GM21360 (cell line): ENCODE measurements at regions not wholly inside any gene's neighbourhood (a gene's known extent, or its start where the extent isn't known, plus 50 kb on each side); places are given as distances from the start of the nearest gene placed in this dataset.
"Not testable (repeated sequence)": the region's sequence is repeated elsewhere in the genome, so short reads cannot be mapped to it uniquely, and the experiment has no call there.

Experiments used
- ATAC-seq: cut with Tn5 transposase; IDR thresholded peaks from one replicate; pipeline ENCODE4 v1.9.1; 2021; ENCODE audit warnings: mild to moderate bottlenecking, moderate library complexity; ENCODE audit not compliant: unreplicated experiment

- not testable (repeated sequence) for ATAC-seq
These were observed 185.7 kb downstream of the POTEC start for GRCh38 chr18:14357553-14358297.

DNA sequence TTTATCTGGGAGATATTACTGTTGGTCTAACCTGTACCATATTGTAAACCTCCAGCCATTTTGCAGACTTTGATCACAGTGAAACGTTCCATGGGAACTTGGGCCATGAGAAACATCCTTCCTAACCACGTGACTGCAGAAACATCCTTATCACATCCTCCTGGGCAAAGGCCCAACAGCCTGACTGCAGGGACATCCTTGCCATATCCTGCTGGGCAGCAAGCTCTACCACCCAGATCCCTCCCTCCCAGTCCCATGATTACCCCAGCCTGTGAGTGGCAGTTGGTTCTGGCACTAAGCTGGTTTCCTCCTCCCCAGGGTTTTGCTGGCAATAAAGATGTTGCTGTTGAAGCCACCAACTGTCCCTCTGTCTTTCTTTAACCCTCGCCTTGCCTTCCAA lies 201.2 kb downstream of the POTEC start:
- ATAC-seq = not testable (repeated sequence)

GRCh38 chr18:14336017-14336416 lies 203.8 kb upstream of the ZNF519 start:
- not testable (repeated sequence) for ATAC-seq

- not testable (repeated sequence) for ATAC-seq
These were observed 189.0 kb upstream of the ZNF519 start for GRCh38 chr18:14321217-14321616.

- ATAC-seq = not testable (repeated sequence)
These were observed 169.0 kb upstream of the ZNF519 start for GRCh38 chr18:14301255-14301654.

- not testable (repeated sequence) for ATAC-seq
These were observed 162.8 kb upstream of the ZNF519 start for GRCh38 chr18:14295081-14295480.

DNA sequence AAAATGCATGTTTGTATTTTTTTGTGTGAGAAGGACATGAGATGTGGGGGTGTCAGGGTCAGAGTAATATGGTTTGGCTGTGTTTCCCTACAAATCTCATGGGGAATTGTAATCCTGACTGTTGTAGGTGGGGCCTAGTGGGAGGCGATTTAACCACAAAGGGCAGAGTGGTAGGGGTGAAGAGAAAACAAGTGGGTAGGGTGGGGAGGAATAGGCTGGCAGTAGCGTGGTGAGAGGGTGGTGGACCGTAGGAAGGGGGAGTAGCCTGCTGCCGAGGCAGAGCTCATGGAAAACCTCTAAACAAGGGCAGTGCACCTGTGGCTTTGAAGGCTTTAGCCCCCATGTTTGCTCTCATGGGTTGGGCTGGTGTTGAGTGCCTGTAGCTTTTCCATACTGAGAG lies 152.8 kb upstream of the ZNF519 start:
- no peak for ATAC-seq

- ATAC-seq = not testable (repeated sequence)
These were observed 143.2 kb upstream of the ZNF519 start for GRCh38 chr18:14275391-14275790.

DNA sequence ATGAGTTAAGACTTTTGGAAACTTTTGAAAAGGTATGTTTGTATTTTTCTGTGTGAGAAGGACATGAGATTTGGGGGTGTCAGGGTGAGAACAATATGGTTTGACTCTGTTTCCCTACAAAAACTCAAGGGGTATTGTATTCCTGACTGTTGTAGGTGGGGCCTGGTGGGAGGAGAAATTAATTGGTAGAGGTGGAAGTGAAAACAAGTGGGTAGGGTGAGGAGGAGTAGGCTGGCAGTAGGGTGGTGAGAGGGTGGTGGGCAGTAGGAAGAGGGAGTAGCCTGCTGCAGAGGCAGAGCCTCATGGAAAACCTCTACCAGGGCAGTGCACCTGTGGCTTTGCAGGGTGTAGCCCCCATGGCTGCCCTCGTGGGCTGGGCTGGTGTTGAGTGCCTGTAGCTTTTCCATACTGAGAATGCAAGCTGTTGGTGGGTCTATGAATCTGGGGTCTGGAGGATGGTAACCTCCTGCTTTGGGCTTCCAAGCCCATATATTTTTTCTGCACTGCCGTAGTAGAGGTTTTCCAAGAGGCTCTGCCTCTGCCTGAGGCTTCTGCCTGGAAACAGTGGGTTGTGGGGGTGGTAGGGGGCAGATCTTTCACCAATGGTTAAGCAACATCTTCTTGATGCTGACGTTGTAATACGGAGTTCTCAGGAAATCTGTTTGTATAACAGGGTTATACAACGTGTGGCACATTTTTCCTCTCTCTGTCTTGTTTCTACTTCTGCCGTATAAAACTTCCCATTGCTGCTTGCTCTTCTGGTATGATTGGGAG lies 133.6 kb upstream of the ZNF519 start:
- not testable (repeated sequence) for ATAC-seq

DNA sequence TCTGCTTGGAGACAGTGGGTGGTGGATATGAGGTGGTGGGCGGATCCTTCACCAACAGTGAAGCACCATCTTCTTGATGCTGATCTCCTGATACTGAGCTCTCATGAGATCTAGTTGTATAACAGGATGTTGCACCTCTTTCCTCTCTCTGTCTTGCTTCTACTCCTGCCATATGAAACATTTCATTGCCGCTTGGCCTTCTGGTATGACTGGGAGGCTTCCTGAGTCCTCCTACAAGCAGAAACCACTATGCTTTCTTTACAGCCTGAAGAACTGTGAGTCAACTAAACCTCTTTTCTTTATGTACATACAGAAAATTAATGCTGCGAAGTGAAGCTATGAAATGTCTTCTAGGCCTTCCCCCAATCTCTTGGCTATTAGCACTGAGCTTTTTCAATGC lies 130.6 kb upstream of the ZNF519 start:
- ATAC-seq = not testable (repeated sequence)

DNA sequence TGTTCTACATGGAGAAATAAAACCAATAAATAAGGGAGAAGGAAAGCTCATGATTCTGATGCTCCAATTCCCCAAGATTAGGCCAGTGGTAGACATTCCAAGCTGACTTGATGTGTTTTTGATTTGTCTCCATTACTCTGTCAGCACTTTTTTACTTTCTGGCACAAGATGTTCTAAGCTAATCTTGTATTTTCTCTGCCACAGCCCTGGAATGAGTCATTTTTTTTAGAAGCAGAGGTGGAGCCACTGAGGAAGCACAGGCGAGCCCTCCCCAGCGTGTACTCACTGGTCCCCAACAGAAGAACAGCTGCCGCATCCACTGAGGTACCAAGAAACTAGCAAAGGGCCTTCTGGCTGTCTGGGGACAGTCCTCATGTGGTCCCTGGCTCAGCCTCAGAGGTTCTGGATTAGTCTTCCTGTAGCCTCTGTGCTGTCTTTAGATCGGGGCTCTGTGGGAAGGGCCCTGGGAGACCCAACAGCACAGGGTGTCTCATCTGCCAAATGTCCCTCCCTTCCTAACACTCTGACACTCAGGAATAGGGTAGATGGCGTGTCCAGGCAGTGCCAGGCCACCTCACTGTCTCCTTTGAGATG lies 117.9 kb upstream of the ZNF519 start:
- not testable (repeated sequence) for ATAC-seq

DNA sequence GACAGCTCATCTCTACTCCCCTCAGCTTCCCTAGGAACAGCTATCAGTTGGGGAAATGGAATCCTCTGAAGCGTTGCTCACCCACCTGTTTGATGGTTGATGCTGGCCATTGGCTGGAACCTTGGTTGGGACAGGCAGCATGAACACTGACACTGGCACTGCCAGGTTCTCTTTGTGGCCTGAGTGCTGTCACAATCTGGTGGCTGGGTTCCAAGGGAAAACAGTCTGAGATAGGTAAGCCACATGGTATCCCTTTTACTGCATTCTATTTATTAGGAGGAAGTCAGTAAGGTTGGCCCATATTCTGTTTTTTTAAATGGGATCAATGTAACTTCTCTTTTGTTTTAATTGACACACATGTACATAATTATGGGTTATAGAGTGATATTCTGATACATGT lies 107.0 kb upstream of the ZNF519 start:
- ATAC-seq = not testable (repeated sequence)

DNA sequence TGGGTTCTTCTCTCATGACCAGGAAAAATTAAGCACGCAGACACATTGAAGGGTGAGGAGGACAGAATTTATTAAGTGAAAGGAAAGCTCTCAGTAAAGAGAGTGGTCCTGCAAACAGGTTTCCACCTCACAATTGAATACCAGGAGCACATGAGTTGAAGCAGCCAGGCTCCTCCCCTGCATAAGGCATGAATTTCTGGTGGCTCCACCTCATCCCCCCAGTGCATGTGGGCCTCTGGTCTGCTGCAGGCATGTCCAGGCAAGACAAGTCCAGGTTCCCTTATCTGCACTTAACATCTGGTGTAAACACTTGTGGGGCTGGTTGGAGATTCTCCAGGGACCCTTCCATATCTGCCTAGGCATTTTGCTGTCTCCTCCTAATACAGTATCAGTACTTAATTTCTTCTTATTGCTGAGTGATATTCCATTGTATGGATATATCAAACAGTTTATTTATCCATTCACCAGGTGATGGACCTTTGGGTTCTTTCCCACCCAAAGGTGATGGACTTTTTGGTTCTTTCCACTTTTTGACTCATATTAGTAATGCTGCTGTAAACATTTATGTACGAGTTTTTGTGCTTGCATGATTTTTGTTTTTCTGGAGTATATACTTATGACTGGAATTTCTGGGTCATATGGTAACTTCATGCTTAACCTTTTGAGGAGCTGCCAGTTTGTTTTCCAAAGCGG lies 104.3 kb upstream of the ZNF519 start:
- not testable (repeated sequence) for ATAC-seq

- ATAC-seq = not testable (repeated sequence)
These were observed 93.0 kb upstream of the ZNF519 start for GRCh38 chr18:14225286-14225679.

GRCh38 chr18:14224551-14225285 lies 92.5 kb upstream of the ZNF519 start:
- ATAC-seq = not testable (repeated sequence)

GRCh38 chr18:14223919-14224318 lies 91.7 kb upstream of the ZNF519 start:
- not testable (repeated sequence) for ATAC-seq

GRCh38 chr18:14223231-14223822 lies 91.1 kb upstream of the ZNF519 start:
- not testable (repeated sequence) for ATAC-seq

GRCh38 chr18:14222354-14223221 lies 90.4 kb upstream of the ZNF519 start:
- not testable (repeated sequence) for ATAC-seq

DNA sequence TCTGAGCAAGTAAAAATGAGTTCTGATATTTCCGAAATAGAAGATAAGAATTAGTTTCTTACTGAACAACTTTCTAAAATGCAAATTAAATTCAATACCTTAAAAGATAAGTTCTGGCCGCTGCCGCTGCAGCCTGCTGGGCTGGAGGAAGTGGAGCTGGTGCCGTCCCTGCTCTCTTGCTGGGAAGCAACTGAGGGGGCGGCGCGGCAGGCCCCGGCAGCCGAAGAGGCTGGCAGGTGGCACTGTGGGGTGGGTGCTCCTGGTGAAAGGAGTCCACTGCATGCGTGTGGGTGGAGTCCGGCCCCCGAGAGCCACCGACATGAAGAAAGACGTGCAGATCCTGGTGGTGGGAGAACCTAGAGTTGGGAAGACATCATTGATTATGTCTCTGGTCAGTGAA lies 89.5 kb upstream of the ZNF519 start:
- ATAC-seq = no peak
